ENCODE measurements at regions not wholly inside any gene's neighbourhood (a gene's known extent, or its start where the extent isn't known, plus 50 kb on each side); places are given as distances from the start of the nearest gene placed in this dataset.

GRCh38 chr4:125808570-125808969 is 493.8 kb downstream of the FAT4 start (continued):
- TF ChIP-seq PATZ1 (CRISPR knock-in tag; IDR thresholded peaks at IDR 0.05; ENCODE audit: borderline replicate concordance) (no peak), BACH2 (CRISPR knock-in tag; IDR thresholded peaks at IDR 0.05; ENCODE audit: borderline replicate concordance) (no peak)

- no peak for TF ChIP-seq ZNF565 (CRISPR knock-in tag; conservative IDR thresholded peaks at IDR 0.05; ENCODE audit: low read depth)
- no peak for TF ChIP-seq RARB (CRISPR knock-in tag; IDR thresholded peaks at IDR 0.05)
- no peak for TF ChIP-seq ZNF70 (CRISPR knock-in tag; IDR thresholded peaks at IDR 0.05)
- TF ChIP-seq GLIS3 (CRISPR knock-in tag; IDR thresholded peaks at IDR 0.05): no peak
- TF ChIP-seq CREB5 (CRISPR knock-in tag; IDR thresholded peaks at IDR 0.05; ENCODE audit: low read depth): no peak
- TF ChIP-seq BACH2 (CRISPR knock-in tag; IDR thresholded peaks at IDR 0.05; ENCODE audit: borderline replicate concordance): no peak
- TF ChIP-seq OSR1 (CRISPR knock-in tag; IDR thresholded peaks at IDR 0.05): no peak
- no peak for TF ChIP-seq SNAI2 (CRISPR knock-in tag; IDR thresholded peaks at IDR 0.05)
- TF ChIP-seq ZNF8 (CRISPR knock-in tag; IDR thresholded peaks at IDR 0.05): no peak
- no peak for TF ChIP-seq ARNTL (CRISPR knock-in tag; IDR thresholded peaks at IDR 0.05; ENCODE audit: borderline replicate concordance, low read depth)
- no peak for TF ChIP-seq TSHZ2 (CRISPR knock-in tag; IDR thresholded peaks at IDR 0.05)
- no peak for ATAC-seq
Observed at GRCh38 chr4:125811892-125812291, 497.1 kb downstream of the FAT4 start.

GRCh38 chr4:125826801-125827695 is 512.3 kb downstream of the FAT4 start:
- ATAC-seq: peak; percentile 93
- TF ChIP-seq ISL1 (CRISPR knock-in tag; IDR thresholded peaks at IDR 0.05) (peak; percentile 95), ARNTL (CRISPR knock-in tag; IDR thresholded peaks at IDR 0.05; ENCODE audit: borderline replicate concordance, low read depth) (no peak), CREB5 (CRISPR knock-in tag; IDR thresholded peaks at IDR 0.05; ENCODE audit: low read depth) (peak; percentile 59; the same call in 1 of the 2 replicates), ZNF565 (CRISPR knock-in tag; conservative IDR thresholded peaks at IDR 0.05; ENCODE audit: low read depth) (no peak), ZNF70 (CRISPR knock-in tag; IDR thresholded peaks at IDR 0.05) (no peak), POU6F1 (CRISPR knock-in tag; IDR thresholded peaks at IDR 0.05; ENCODE audit: borderline replicate concordance, low read depth) (peak; percentile 86; the same call in 1 of the 2 replicates), ZC3H10 (CRISPR knock-in tag; IDR thresholded peaks at IDR 0.05) (peak; percentile 80; the same call in 1 of the 2 replicates), CSRNP3 (CRISPR knock-in tag; IDR thresholded peaks at IDR 0.05) (peak; percentile 91; the same call in 1 of the 2 replicates), CSDC2 (CRISPR knock-in tag; IDR thresholded peaks at IDR 0.05) (no peak), ZFP3 (CRISPR knock-in tag; IDR thresholded peaks at IDR 0.05) (0 out of 2 replicates have a peak, but pooled peaks have one; percentile 36), TSHZ2 (CRISPR knock-in tag; IDR thresholded peaks at IDR 0.05) (0 out of 2 replicates have a peak, but pooled peaks have one; percentile 41), SNAI2 (CRISPR knock-in tag; IDR thresholded peaks at IDR 0.05) (no peak), RARB (CRISPR knock-in tag; IDR thresholded peaks at IDR 0.05) (peak; percentile 78), ZNF8 (CRISPR knock-in tag; IDR thresholded peaks at IDR 0.05) (no peak; the same call in 1 of the 2 replicates), PATZ1 (CRISPR knock-in tag; IDR thresholded peaks at IDR 0.05; ENCODE audit: borderline replicate concordance) (peak; percentile 91), TCF4 (CRISPR knock-in tag; IDR thresholded peaks at IDR 0.05; ENCODE audit: borderline replicate concordance) (peak; percentile 89)
